A172 (cell line): ENCODE measurements at regions not wholly inside any gene's neighbourhood (a gene's known extent, or its start where the extent isn't known, plus 50 kb on each side); places are given as distances from the start of the nearest gene placed in this dataset.

Experiments used
- DNase-seq: peaks from one replicate; pipeline ENCODE4 v3.0.0-alpha.2; 2015; ENCODE audit warnings: low spot score

DNA sequence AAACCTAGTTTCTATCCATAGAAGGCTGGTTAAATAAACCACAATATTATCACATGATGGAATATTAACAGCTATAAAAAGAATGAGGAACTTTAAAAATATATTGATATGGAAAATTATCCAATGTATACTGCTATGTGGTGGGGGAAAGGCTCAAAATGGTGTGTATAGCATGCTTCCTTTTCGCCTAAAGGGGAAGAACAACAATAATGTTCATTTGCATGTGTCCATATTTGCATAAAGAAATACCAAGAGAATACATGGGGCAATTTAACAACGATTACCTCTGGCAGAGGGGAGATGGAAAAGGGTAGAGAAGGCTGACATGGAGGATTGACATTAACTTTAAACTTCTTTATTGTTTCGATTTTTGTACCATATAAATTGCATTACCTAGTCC lies 121.3 kb upstream of the PARP11 start:
- no peak for DNase-seq

DNA sequence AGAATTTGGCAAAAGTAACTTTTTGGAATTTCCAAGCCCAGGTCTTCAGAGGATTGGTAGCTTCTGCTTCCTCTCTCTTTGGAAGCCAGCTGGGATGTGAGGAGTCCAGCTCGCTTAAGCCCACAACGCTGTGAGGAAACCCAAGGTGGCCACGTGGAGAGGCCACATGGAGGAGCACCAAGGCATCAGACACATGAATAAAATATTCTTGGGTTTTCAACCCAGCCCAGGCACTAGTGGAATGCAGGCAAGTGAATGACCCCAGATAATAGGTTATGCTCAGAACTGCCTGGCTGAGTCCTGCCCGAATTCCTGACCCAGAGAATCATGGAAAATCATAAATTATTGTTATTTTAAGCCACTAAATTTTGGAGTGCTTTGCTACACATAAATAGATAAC lies 119.7 kb upstream of the PARP11 start:
- DNase-seq = no peak

GRCh38 chr12:3991798-3992580 lies 118.8 kb upstream of the PARP11 start:
- no peak for DNase-seq

- DNase-seq = no peak
These were observed 117.5 kb upstream of the PARP11 start for GRCh38 chr12:3990501-3991280.

DNA sequence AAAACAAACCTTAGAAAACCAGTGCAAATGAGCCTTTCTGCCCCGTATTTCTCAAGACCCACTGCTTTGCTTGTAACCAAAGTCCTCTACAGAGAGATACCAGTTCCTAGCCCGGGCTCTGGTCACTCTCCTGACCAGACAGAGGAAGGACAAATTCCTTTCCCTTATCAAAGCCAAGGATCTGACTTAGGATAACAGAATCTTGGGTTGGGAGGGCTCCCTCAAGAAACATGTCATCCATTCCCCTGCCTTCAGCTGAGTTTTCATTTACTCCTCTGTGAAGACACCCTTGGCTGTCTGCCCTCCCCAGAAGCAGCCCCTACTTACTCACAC lies 116.0 kb upstream of the PARP11 start:
- DNase-seq = no peak

DNA sequence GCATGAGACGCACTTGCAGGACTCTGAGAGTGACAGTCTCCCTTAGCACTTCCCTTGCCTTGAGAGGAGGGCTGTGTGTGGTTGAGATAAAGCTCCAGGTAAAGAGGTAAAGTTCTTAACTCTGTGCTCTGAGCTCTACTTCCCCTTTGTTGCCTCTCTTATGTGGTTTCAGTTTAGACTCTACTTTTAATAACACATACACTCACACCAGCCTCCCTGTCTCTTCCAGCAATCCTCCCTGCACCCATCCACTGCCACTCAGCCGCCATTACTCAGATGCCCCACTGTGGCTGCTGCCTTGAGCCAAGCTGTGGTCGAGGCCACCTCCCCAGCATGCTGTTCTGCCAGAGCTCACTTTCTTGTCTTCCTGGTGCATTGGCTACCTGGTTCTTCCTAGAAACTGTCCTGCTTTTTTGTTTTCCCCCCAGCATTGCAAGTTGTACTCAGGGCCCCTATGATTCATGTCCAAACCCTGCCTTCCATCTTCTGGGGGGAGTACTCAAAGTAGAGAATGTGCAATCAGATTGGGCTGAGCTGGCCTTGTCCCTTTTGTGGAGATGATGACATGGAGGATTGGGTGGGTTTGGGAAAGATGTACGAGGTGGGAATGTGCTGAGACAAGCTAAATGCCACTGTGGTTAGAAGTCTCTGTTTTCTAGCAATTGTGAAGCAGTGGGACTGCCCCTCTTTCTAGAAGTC lies 115.5 kb upstream of the PARP11 start:
- DNase-seq = no peak

DNA sequence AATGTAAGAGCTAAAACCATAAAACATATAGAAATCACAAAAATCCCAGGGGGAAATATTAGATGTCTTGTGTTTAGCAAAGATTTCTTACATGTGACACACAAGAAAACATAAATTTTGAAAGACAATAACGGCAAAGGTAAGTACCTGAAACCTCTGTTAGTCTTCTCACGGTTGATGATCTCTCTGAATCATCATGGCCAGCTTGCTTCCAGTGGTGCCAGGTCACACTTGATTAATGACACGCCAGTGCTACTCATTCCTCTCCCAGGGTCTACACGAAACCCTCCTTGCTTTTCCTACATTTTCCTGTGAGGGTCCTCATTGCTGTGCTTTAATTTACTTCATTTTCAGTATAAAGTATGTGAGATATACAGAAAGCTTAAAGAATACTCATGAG lies 114.4 kb upstream of the PARP11 start:
- DNase-seq = no peak

DNA sequence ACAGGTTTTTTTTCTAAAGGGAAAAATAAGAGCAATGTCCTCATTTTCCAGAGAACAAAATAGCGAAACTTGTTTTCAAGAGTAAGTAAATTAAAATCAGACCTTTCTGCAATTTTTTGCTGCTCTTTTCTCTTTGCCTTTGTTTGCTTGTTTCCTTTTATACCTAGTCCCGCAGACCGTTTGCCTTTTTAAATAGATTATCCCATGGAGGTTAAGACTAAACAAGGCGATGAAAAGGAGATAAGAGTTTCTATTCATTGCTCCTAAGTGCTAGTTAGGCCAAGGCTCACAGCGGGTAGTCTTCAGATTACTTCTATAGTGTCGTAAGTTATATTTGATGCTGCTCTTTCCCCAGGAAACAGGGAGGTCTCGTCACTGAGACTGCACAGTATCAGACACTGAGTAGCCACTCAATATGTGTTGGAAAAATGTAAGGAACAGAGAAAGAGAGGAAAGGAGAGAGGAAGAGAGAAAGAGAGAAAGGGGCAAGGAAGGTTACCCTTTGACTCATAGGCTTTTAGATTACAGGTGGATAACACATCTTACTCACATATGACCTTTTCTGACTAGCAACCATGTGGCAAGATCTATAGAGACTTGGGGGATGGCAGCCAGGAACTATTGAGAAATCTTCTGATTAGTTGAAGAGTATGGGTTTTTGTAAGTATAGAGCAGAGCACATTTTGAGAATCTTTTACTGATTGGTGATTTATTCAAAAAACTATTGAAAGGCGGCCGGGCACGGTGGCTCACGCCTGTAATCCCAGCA lies 107.5 kb upstream of the PARP11 start:
- no peak for DNase-seq

DNA sequence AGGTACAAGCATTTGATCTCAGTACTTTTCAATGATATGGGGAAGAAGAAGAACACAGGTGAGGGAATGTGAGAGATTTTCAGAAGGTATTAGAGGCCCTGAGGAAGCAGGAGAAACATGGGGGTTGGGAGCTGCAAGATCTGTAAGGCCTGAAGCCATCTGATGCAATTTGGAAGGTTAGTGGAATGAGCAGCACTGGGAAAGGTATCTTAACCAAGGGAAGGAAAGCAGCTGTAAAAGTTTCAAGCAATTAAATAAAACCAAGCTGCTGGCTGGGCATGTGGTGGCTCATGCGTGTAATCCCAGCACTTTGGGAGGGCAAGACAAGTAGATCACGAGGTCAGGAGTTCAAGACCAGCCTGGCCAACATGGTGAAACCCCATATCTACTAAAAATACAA lies 104.4 kb upstream of the PARP11 start:
- no peak for DNase-seq

- no peak for DNase-seq
These were observed 103.2 kb upstream of the PARP11 start for GRCh38 chr12:3976351-3976938.

DNA sequence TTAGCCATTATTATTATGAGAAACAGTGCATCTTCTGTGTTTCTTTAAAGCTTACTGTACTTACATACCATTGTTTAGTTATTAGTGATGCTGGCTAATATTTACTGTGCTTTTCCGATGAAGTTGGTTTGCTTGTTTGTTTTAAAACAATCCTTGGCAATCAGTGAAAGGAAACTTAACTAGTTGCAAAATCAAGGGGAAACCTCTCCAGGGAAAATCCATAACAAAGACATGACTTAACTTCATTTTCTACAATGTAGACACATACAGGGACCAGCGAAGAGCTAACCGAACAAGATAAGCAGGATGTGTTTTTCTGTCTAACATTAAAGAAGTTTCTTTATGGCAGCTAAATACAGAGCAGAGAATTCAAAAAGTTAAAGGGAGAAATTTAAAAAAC lies 102.5 kb upstream of the PARP11 start:
- DNase-seq = no peak

DNA sequence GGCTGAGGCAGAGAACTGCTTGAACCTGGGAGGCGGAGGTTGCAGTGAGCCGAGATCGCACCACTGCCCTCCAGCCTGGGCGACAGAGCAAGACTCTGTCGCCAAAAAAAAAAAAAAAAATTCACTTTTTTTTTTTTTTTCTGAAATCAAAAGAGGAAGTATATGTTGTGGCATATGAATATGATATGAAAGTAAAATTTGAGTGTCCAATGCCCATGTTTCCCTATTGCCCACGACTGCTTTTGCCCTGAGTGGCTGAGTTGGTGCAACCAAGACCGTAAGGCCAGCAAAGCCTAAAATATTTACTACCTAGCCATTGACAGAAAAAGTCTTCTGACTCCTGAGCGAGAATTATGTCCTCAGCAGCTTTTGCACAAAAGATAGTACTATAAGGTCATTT lies 101.7 kb upstream of the PARP11 start:
- no peak for DNase-seq

GRCh38 chr12:3973973-3974644 lies 100.9 kb upstream of the PARP11 start:
- DNase-seq = no peak

- DNase-seq = no peak
These were observed 100.2 kb upstream of the PARP11 start for GRCh38 chr12:3973269-3973884.

DNA sequence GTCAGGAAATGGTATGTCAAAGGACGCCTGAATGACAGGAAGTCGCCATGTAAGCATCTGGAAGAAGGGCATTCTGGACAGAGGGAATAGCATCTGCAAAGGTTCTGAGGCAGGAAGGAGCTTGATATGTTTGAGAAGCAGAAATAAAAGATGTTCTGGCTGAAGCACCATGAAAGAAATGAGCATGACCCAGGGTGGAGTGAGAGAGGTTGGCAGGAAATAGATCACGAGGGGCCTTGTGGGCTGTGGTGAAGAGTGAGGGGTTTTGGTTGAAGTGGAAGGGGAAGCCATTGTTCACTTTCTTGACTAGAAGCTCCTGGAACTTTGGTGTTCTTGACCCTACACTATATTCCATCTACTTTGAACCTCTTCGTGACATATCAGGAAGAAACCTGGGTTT lies 99.4 kb upstream of the PARP11 start:
- no peak for DNase-seq

GRCh38 chr12:3968523-3968922 lies 95.3 kb upstream of the PARP11 start:
- DNase-seq = no peak

- no peak for DNase-seq
These were observed 94.5 kb upstream of the PARP11 start for GRCh38 chr12:3967556-3968160.

DNA sequence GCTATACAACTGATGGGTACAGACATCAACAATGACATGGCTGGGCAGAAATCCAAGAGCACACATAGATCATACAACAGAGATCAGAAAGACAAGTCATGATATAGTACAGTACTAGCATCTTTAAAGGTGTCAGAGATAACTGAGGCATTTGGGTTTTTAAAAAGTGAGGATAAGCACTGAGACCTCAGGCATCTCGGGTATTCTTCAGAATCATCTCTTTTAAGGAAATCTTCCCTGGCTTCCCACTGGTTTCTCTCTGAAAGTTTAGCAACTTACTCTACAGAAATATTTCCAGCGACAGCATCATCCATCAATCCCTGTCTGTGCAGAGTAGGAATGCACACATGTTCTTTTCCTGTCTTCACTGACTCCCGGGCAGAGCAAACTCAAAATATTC lies 93.2 kb upstream of the PARP11 start:
- DNase-seq = no peak

GRCh38 chr12:3965046-3965445 lies 91.8 kb upstream of the PARP11 start:
- DNase-seq = no peak

DNA sequence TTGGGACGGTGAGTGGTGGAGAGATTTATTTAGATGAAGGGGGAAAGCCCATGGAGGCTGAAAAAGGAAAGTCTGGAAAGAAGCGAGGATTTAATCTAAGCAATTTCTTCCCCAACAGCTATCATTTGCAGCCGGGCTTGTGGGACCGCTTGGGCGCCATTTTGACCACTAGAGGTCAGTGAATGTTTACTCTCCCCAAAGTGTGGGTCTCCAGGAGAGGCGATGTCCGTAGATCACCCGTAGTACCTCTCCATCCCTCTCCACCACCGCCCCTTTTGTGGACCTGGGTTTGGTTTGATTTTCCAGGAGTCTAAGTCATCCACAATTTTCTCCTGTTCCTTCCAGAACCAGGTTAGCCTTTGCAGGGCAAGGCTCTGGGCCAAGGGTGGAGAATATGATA lies 91.2 kb upstream of the PARP11 start:
- no peak for DNase-seq
